ENCODE measurements at regions not wholly inside any gene's neighbourhood (a gene's known extent, or its start where the extent isn't known, plus 50 kb on each side); places are given as distances from the start of the nearest gene placed in this dataset.

GRCh38 chr2:239535413-239536144 lies 134.8 kb upstream of the HDAC4 start:
- no peak for TF ChIP-seq CTCF (IDR thresholded peaks at IDR 0.05)
- TF ChIP-seq POLR2A (IDR thresholded peaks at IDR 0.05) = no peak
